ENCODE measurements at regions not wholly inside any gene's neighbourhood (a gene's known extent, or its start where the extent isn't known, plus 50 kb on each side); places are given as distances from the start of the nearest gene placed in this dataset.

- no peak for TF ChIP-seq CTCF (IDR thresholded peaks at IDR 0.05)
- no peak overlapping the region for H3K4me3 ChIP-seq
Observed at GRCh38 chrX:98331407-98331806, 1447.7 kb downstream of the RPA4 start.

GRCh38 chrX:98338544-98338943 lies 1454.8 kb downstream of the RPA4 start:
- no peaks in the 10 kb centered on the region for H3K27me3 ChIP-seq
- no peak overlapping the region for H3K27ac ChIP-seq
- H3K4me1 ChIP-seq, result no peaks in the 10 kb centered on the region
- no peak for DNase-seq (ENCODE audit: low spot score)
- H3K36me3 ChIP-seq, result no peaks in the 10 kb centered on the region
- peaks cover 0 to 13% of the 10 kb centered on the region in 2 donors for H3K9me3 ChIP-seq
- H3K4me3 ChIP-seq, result no peak overlapping the region
- TF ChIP-seq CTCF (IDR thresholded peaks at IDR 0.05), result no peak

More at GRCh38 chrX:98331407-98331806, 1447.7 kb downstream of the RPA4 start:
- DNase-seq (ENCODE audit: low spot score), result no peak
- Histone ChIP-seq H3K4me1 (no peaks in the 10 kb centered on the region), H3K9me3 (no peaks in the 10 kb centered on the region), H3K27ac (no peak overlapping the region), H3K27me3 (no peaks in the 10 kb centered on the region), H3K36me3 (no peaks in the 10 kb centered on the region)

GRCh38 chrX:98350940-98351339 lies 1467.2 kb downstream of the RPA4 start:
- Histone ChIP-seq H3K27me3 (no peaks in the 10 kb centered on the region), H3K27ac (no peak overlapping the region), H3K9me3 (no peaks in the 10 kb centered on the region), H3K4me3 (no peak overlapping the region), H3K4me1 (no peaks in the 10 kb centered on the region), H3K36me3 (no peaks in the 10 kb centered on the region)
- DNase-seq (ENCODE audit: low spot score), result no peak
- no peak for TF ChIP-seq CTCF (IDR thresholded peaks at IDR 0.05)

GRCh38 chrX:98357146-98357545 lies 1473.4 kb downstream of the RPA4 start:
- H3K27me3 ChIP-seq, result no peaks in the 10 kb centered on the region
- H3K4me1 ChIP-seq, result no peaks in the 10 kb centered on the region
- H3K9me3 ChIP-seq, result no peaks in the 10 kb centered on the region
- TF ChIP-seq CTCF (IDR thresholded peaks at IDR 0.05), result no peak
- DNase-seq (ENCODE audit: low spot score), result no peak
- no peak overlapping the region for H3K4me3 ChIP-seq
- H3K36me3 ChIP-seq, result no peaks in the 10 kb centered on the region
- no peak overlapping the region for H3K27ac ChIP-seq

- H3K36me3 ChIP-seq, result no peaks in the 10 kb centered on the region
- no peak overlapping the region for H3K4me3 ChIP-seq
- H3K27me3 ChIP-seq, result no peaks in the 10 kb centered on the region
- H3K27ac ChIP-seq, result no peak overlapping the region
- no peak for TF ChIP-seq CTCF (IDR thresholded peaks at IDR 0.05)
- DNase-seq (ENCODE audit: low spot score), result no peak
- H3K4me1 ChIP-seq, result no peaks in the 10 kb centered on the region
- H3K9me3 ChIP-seq, result peaks cover 0 to 1% of the 10 kb centered on the region in 2 donors
Observed at GRCh38 chrX:98362630-98363029, 1478.9 kb downstream of the RPA4 start.

- no peak overlapping the region for H3K4me3 ChIP-seq
- no peak overlapping the region for H3K27ac ChIP-seq
- H3K27me3 ChIP-seq, result no peaks in the 10 kb centered on the region
- peaks cover 0 to 16% of the 10 kb centered on the region in 2 donors for H3K9me3 ChIP-seq
- TF ChIP-seq CTCF (IDR thresholded peaks at IDR 0.05), result no peak
- H3K36me3 ChIP-seq, result no peaks in the 10 kb centered on the region
- H3K4me1 ChIP-seq, result no peaks in the 10 kb centered on the region
- no peak for DNase-seq (ENCODE audit: low spot score)
Observed at GRCh38 chrX:98371994-98372393, 1488.3 kb downstream of the RPA4 start.

Measured in right atrium auricular region (tissue), 2 donors.